Uterus (tissue), 2 donors: ENCODE measurements at regions not wholly inside any gene's neighbourhood (a gene's known extent, or its start where the extent isn't known, plus 50 kb on each side); places are given as distances from the start of the nearest gene placed in this dataset.

Source experiments
- POLR2A ChIP-seq, 2 donors: fragments of 450-650 bp; IDR thresholded peaks; one replicate each; pipeline ENCODE4 v1.6.1; 2016; ENCODE audit warnings: antibody characterized with exemption in 2 of 2, mild to moderate bottlenecking in 1 of 2, moderate library complexity in 1 of 2
- TF ChIP-seq, protein P1 (sequence below), 4 experiments: fragments of 200-600 bp in 2 of 4; fragments of 450-650 bp in 2 of 4; sonication (generic) in 2 of 4; IDR thresholded peaks; one replicate each; pipeline ENCODE4 v1.5.1; 2016 to 2019; ENCODE audit warnings: antibody characterized with exemption in 4 of 4, mild to moderate bottlenecking in 2 of 4, moderate library complexity in 1 of 4

- TF ChIP-seq, protein P1, sequence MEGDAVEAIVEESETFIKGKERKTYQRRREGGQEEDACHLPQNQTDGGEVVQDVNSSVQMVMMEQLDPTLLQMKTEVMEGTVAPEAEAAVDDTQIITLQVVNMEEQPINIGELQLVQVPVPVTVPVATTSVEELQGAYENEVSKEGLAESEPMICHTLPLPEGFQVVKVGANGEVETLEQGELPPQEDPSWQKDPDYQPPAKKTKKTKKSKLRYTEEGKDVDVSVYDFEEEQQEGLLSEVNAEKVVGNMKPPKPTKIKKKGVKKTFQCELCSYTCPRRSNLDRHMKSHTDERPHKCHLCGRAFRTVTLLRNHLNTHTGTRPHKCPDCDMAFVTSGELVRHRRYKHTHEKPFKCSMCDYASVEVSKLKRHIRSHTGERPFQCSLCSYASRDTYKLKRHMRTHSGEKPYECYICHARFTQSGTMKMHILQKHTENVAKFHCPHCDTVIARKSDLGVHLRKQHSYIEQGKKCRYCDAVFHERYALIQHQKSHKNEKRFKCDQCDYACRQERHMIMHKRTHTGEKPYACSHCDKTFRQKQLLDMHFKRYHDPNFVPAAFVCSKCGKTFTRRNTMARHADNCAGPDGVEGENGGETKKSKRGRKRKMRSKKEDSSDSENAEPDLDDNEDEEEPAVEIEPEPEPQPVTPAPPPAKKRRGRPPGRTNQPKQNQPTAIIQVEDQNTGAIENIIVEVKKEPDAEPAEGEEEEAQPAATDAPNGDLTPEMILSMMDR (IDR thresholded peaks at IDR 0.05): no peak
- no peak for TF ChIP-seq POLR2A (IDR thresholded peaks at IDR 0.05)
These were observed 137.6 kb upstream of the ECI2 start for GRCh38 chr6:4272996-4273395.
